ENCODE measurements at regions not wholly inside any gene's neighbourhood (a gene's known extent, or its start where the extent isn't known, plus 50 kb on each side); places are given as distances from the start of the nearest gene placed in this dataset.

DNA sequence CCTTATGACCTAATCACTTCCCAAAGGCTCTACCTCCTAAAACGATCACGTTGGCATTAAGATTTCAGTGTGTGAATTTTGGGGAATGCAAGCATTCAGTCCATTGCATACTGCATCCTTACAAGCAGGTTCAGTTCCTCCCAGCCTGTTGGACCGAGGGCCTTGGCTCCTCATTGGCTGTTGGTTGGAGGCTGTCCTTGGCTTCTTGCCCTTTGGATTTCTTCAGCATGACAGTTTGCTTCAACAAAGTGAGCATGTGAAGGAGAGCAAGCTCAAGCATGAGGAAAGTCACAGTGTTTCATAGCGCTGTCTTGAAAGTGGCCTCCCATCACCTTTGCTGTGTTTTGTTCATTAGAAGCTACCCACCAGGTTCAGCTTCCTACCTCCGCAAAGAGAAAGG is 109.5 kb downstream of the GADD45G start:
- TF ChIP-seq, protein P1, sequence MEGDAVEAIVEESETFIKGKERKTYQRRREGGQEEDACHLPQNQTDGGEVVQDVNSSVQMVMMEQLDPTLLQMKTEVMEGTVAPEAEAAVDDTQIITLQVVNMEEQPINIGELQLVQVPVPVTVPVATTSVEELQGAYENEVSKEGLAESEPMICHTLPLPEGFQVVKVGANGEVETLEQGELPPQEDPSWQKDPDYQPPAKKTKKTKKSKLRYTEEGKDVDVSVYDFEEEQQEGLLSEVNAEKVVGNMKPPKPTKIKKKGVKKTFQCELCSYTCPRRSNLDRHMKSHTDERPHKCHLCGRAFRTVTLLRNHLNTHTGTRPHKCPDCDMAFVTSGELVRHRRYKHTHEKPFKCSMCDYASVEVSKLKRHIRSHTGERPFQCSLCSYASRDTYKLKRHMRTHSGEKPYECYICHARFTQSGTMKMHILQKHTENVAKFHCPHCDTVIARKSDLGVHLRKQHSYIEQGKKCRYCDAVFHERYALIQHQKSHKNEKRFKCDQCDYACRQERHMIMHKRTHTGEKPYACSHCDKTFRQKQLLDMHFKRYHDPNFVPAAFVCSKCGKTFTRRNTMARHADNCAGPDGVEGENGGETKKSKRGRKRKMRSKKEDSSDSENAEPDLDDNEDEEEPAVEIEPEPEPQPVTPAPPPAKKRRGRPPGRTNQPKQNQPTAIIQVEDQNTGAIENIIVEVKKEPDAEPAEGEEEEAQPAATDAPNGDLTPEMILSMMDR (IDR thresholded peaks at IDR 0.05; ENCODE audit: low read depth, low read length): no peak
- Histone ChIP-seq H3K27ac (no peak overlapping the region), H3K4me1 (ENCODE audit: low read depth) (no peaks in the 10 kb centered on the region), H3K36me3 (no peaks in the 10 kb centered on the region), H3K9me3 (ENCODE audit: low read depth) (no peaks in the 10 kb centered on the region), H3K4me3 (no peak overlapping the region), H3K27me3 (no peaks in the 10 kb centered on the region)
- DNase-seq (ENCODE audit: low read depth in 1 of 2, low spot score in 1 of 2): peak in 1 of 2 donors; percentile 24

- no peak for DNase-seq (ENCODE audit: low read depth in 1 of 2, low spot score in 1 of 2)
- Histone ChIP-seq H3K4me3 (no peak overlapping the region), H3K27me3 (no peaks in the 10 kb centered on the region), H3K36me3 (no peaks in the 10 kb centered on the region), H3K4me1 (ENCODE audit: low read depth) (no peaks in the 10 kb centered on the region), H3K27ac (no peak overlapping the region), H3K9me3 (ENCODE audit: low read depth) (no peaks in the 10 kb centered on the region)
- TF ChIP-seq, protein P1 (IDR thresholded peaks at IDR 0.05; ENCODE audit: low read depth, low read length): no peak
These were observed 110.6 kb downstream of the GADD45G start for GRCh38 chr9:89715318-89715858.

- no peaks in the 10 kb centered on the region for H3K27me3 ChIP-seq
- TF ChIP-seq, protein P1 (IDR thresholded peaks at IDR 0.05; ENCODE audit: low read depth, low read length): no peak
These were observed 111.1 kb downstream of the GADD45G start for GRCh38 chr9:89715881-89716280.

GRCh38 chr9:89716559-89716958 is 111.7 kb downstream of the GADD45G start:
- no peaks in the 10 kb centered on the region for H3K36me3 ChIP-seq

More at GRCh38 chr9:89715881-89716280, 111.1 kb downstream of the GADD45G start:
- Histone ChIP-seq H3K4me1 (ENCODE audit: low read depth) (no peaks in the 10 kb centered on the region), H3K36me3 (no peaks in the 10 kb centered on the region), H3K27ac (no peak overlapping the region), H3K4me3 (no peak overlapping the region), H3K9me3 (ENCODE audit: low read depth) (no peaks in the 10 kb centered on the region)
- DNase-seq (ENCODE audit: low read depth in 1 of 2, low spot score in 1 of 2): no peak

DNA sequence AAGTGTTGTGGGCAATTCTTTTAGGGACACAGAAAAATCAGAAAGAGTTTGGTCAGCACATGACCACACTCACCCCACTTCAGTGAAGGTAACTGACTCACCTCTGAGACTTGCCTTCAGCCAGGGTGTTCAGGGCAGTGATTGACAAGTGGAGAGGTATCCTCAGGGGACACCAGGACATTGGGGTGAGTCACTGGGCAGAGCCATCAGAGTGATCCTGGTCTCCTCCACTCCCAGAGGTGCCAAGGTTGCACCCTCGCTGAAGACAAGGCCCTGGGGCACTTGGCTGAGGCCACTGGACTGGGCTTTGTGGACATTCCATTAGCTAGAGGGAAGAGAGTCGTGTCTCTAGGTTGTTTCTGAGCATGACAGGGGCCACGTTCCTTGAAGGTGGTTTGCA is 113.4 kb downstream of the GADD45G start:
- no peaks in the 10 kb centered on the region for H3K9me3 ChIP-seq (ENCODE audit: low read depth)
- H3K4me3 ChIP-seq: no peak overlapping the region
- TF ChIP-seq, protein P1 (IDR thresholded peaks at IDR 0.05; ENCODE audit: low read depth, low read length): no peak

More at GRCh38 chr9:89716559-89716958, 111.7 kb downstream of the GADD45G start:
- no peaks in the 10 kb centered on the region for H3K9me3 ChIP-seq (ENCODE audit: low read depth)
- H3K27me3 ChIP-seq: no peaks in the 10 kb centered on the region
- TF ChIP-seq, protein P1 (IDR thresholded peaks at IDR 0.05; ENCODE audit: low read depth, low read length): no peak
- no peaks in the 10 kb centered on the region for H3K4me1 ChIP-seq (ENCODE audit: low read depth)
- DNase-seq (ENCODE audit: low read depth in 1 of 2, low spot score in 1 of 2): no peak
- no peak overlapping the region for H3K4me3 ChIP-seq
- no peak overlapping the region for H3K27ac ChIP-seq

More for the DNA sequence above, 113.4 kb downstream of the GADD45G start:
- Histone ChIP-seq H3K4me1 (ENCODE audit: low read depth) (no peaks in the 10 kb centered on the region), H3K27ac (no peak overlapping the region), H3K27me3 (no peaks in the 10 kb centered on the region), H3K36me3 (no peaks in the 10 kb centered on the region)
- DNase-seq (ENCODE audit: low read depth in 1 of 2, low spot score in 1 of 2): no peak

All from cardiac muscle cell (in vitro differentiated cells and primary cell).